HCT116 (cell line): ENCODE measurements at regions not wholly inside any gene's neighbourhood (a gene's known extent, or its start where the extent isn't known, plus 50 kb on each side); places are given as distances from the start of the nearest gene placed in this dataset.

Experiments used
- JUND ChIP-seq: IDR thresholded peaks from 2 replicates; pipeline ENCODE4 v1.6.1; 2012
- MAX ChIP-seq: IDR thresholded peaks from 2 replicates; pipeline ENCODE4 v1.6.1; 2012
- POLR2A ChIP-seq: IDR thresholded peaks from 2 replicates; pipeline ENCODE4 v1.7.0; 2011; ENCODE audit warnings: borderline replicate concordance; ENCODE audit not compliant: insufficient read depth, insufficient read length; ENCODE audit errors: extremely low read depth
- POLR2AphosphoS5 ChIP-seq: IDR thresholded peaks from 2 replicates; pipeline ENCODE4 v1.6.1; 2011; ENCODE audit warnings: mild to moderate bottlenecking, low read depth, low read length, moderate library complexity
- REST ChIP-seq: IDR thresholded peaks from 2 replicates; pipeline ENCODE4 v1.6.1; 2012; ENCODE audit warnings: low read depth
- TCF7L2 ChIP-seq: IDR thresholded peaks from 2 replicates; pipeline ENCODE4 v1.7.0; 2011; ENCODE audit warnings: borderline replicate concordance, inconsistent platforms; ENCODE audit not compliant: insufficient read depth, insufficient read length; ENCODE audit errors: extremely low read depth
- ZFX ChIP-seq: fragments of 450-650 bp; IDR thresholded peaks from 2 replicates; pipeline ENCODE4 v1.6.1; 2017
- ZNF274 ChIP-seq: fragments of 200-500 bp; sonication (Bioruptor generic); IDR thresholded peaks from 2 replicates; pipeline ENCODE4 v1.6.1; 2014; ENCODE audit warnings: mild to moderate bottlenecking, low read depth, low read length, inconsistent platforms
- TF ChIP-seq, protein P1 (sequence below), 3 experiments: fragments of 200-600 bp in 1 of 3; sonication (generic) in 1 of 3; IDR thresholded peaks in 2 of 3; conservative IDR thresholded peaks in 1 of 3; 2 replicates each; pipeline ENCODE4 v1.5.1; 2012 to 2017; ENCODE audit warnings: low read depth in 2 of 3, low read length in 2 of 3, antibody characterized with exemption in 1 of 3, borderline replicate concordance in 1 of 3, control low read depth in 1 of 3, mild to moderate bottlenecking in 1 of 3, mixed read lengths in 1 of 3, mixed run types in 1 of 3, moderate library complexity in 1 of 3; ENCODE audit not compliant: insufficient read depth in 1 of 3

DNA sequence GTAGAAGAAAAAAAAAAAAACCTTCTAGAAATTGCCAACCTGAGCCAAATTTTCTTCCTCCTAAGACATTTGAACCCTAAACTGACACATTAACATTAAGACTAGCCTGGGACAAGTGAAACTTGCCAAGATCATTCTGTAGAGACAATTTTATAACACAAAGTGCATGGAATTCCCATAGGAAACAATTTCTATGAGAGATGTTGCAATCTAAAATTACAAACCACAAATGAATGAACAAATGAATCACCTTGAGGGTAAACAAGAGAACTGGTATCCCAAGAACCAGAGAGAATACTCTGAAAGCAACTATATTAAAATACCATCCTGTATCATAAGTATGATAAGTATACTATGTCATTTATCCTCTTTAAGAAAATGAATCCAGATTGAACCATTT, 165.3 kb downstream of the DICER1 start:
- TF ChIP-seq, protein P1, sequence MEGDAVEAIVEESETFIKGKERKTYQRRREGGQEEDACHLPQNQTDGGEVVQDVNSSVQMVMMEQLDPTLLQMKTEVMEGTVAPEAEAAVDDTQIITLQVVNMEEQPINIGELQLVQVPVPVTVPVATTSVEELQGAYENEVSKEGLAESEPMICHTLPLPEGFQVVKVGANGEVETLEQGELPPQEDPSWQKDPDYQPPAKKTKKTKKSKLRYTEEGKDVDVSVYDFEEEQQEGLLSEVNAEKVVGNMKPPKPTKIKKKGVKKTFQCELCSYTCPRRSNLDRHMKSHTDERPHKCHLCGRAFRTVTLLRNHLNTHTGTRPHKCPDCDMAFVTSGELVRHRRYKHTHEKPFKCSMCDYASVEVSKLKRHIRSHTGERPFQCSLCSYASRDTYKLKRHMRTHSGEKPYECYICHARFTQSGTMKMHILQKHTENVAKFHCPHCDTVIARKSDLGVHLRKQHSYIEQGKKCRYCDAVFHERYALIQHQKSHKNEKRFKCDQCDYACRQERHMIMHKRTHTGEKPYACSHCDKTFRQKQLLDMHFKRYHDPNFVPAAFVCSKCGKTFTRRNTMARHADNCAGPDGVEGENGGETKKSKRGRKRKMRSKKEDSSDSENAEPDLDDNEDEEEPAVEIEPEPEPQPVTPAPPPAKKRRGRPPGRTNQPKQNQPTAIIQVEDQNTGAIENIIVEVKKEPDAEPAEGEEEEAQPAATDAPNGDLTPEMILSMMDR (IDR thresholded peaks at IDR 0.05 in 2 of 3, conservative IDR thresholded peaks at IDR 0.05 in 1 of 3; ENCODE audit: borderline replicate concordance in 1 of 3, insufficient read depth in 1 of 3, low read depth in 2 of 3, low read length in 2 of 3) = no peak
- TF ChIP-seq MAX (no peak), TCF7L2 (no peak), POLR2A (no peak), POLR2AphosphoS5 (no peak), REST (no peak), ZFX (no peak), JUND (no peak), ZNF274 (no peak)
